ENCODE measurements at regions not wholly inside any gene's neighbourhood (a gene's known extent, or its start where the extent isn't known, plus 50 kb on each side); places are given as distances from the start of the nearest gene placed in this dataset.

GRCh38 chr9:2565676-2566340 is 55.8 kb upstream of the VLDLR start:
- no peak overlapping the region for H3K4me3 ChIP-seq (ENCODE audit: low read depth, low read length)

- H3K4me3 ChIP-seq (ENCODE audit: low read depth, low read length): no peak overlapping the region
These were observed 53.7 kb upstream of the VLDLR start for GRCh38 chr9:2567922-2568321.

GRCh38 chr9:2568689-2569088 is 52.9 kb upstream of the VLDLR start:
- H3K4me3 ChIP-seq (ENCODE audit: low read depth, low read length): no peak overlapping the region

- no peak overlapping the region for H3K4me3 ChIP-seq (ENCODE audit: low read depth, low read length)
These were observed 50.7 kb upstream of the VLDLR start for GRCh38 chr9:2570615-2571479.

All from iPS-11a (cell line).